KOPT-K1 (cell line): ENCODE measurements at regions not wholly inside any gene's neighbourhood (a gene's known extent, or its start where the extent isn't known, plus 50 kb on each side); places are given as distances from the start of the nearest gene placed in this dataset.

Source experiments
- H3K27ac ChIP-seq: fragments of 200-600 bp; sonication (generic); 2 replicates; pipeline ENCODE4 v1.5.1; 2016; ENCODE audit warnings: antibody characterized with exemption, mild to moderate bottlenecking, low read depth, low read length; ENCODE audit not compliant: poor library complexity, severe bottlenecking
- H3K36me3 ChIP-seq: fragments of 200-600 bp; sonication (generic); 2 replicates; pipeline ENCODE4 v1.5.1; 2017; ENCODE audit warnings: antibody characterized with exemption, mild to moderate bottlenecking, low read length, moderate library complexity; ENCODE audit not compliant: insufficient read depth
- H3K9me3 ChIP-seq: fragments of 200-600 bp; sonication (generic); 2 replicates; pipeline ENCODE4 v1.5.1; 2017; ENCODE audit warnings: antibody characterized with exemption, low read length, mild to moderate bottlenecking; ENCODE audit not compliant: insufficient read depth, poor library complexity, severe bottlenecking

DNA sequence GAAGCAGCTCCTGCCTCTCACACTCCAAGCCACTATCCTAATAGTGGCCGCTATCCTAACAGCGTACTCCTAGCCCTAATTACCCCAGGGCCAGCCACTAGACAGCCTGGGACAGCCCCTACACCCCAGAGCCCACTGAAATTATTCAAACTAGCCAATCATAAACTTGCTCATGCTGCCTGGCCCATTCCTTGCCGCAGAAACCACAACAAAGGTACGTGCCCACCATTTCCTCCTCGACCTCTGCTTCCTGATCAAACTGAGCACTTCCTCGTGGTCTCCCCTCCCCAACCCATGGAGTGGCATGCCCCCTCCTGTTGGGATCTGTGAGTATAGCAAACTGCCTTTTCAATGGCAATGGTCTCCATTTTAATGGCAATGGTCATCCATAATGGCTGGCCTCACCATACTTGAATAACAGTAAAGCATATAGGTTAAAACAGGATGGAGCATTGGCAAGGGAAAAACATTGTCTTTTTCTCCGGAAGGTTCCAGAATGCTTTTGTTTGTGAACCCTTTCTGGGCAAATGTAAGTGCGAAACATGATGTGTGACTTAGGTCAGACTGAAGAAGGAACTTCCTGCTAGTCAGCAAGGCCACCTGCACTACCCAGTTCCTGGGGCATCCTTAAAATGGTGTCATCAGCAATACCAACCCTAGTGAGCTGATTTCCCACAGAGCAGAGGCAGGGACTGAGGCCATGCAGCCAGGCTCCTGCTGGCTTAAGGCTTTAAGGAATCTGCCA is 107.1 kb upstream of the ATP6AP2 start:
- Histone ChIP-seq H3K9me3 (no peaks in the 10 kb centered on the region), H3K27ac (no peak overlapping the region), H3K36me3 (no peaks in the 10 kb centered on the region)

- H3K27ac ChIP-seq, result peak overlapping the region; percentile 14
- H3K9me3 ChIP-seq, result no peaks in the 10 kb centered on the region
- no peaks in the 10 kb centered on the region for H3K36me3 ChIP-seq
These were observed 108.7 kb upstream of the ATP6AP2 start for GRCh38 chrX:40471965-40472648.

- Histone ChIP-seq H3K9me3 (no peaks in the 10 kb centered on the region), H3K27ac (no peak overlapping the region), H3K36me3 (no peaks in the 10 kb centered on the region)
These were observed 109.8 kb upstream of the ATP6AP2 start for GRCh38 chrX:40470830-40471429.

DNA sequence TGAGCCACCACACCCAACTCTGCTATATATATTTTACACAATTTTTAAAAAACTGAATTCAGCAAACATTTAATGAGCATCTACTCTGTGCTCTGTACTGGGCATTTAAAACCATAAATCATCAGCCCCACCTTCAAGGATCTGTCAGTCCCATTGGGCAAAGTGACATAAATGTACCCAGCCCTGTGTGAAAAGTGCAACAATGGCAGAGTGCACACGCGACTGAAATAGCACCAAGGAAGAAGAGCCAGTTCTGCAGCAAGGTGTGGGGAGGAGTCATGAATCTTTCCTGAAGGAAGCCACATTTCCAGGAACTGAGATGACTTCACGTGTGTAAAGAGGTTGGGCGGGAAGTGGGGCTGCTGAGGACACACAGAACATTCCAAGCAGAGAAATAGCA is 111.5 kb upstream of the ATP6AP2 start:
- Histone ChIP-seq H3K36me3 (no peaks in the 10 kb centered on the region), H3K27ac (no peak overlapping the region), H3K9me3 (no peaks in the 10 kb centered on the region)

GRCh38 chrX:40468033-40468846 is 112.5 kb upstream of the ATP6AP2 start:
- Histone ChIP-seq H3K27ac (no peak overlapping the region), H3K36me3 (no peaks in the 10 kb centered on the region), H3K9me3 (no peaks in the 10 kb centered on the region)

GRCh38 chrX:40467454-40467853 is 113.3 kb upstream of the ATP6AP2 start:
- H3K27ac ChIP-seq, result no peak overlapping the region
- no peaks in the 10 kb centered on the region for H3K36me3 ChIP-seq
- H3K9me3 ChIP-seq, result no peaks in the 10 kb centered on the region

GRCh38 chrX:40465735-40466551 is 114.8 kb upstream of the ATP6AP2 start:
- H3K27ac ChIP-seq, result no peak overlapping the region
- H3K9me3 ChIP-seq, result no peaks in the 10 kb centered on the region
- no peaks in the 10 kb centered on the region for H3K36me3 ChIP-seq

- no peak overlapping the region for H3K27ac ChIP-seq
- no peaks in the 10 kb centered on the region for H3K9me3 ChIP-seq
- H3K36me3 ChIP-seq, result no peaks in the 10 kb centered on the region
These were observed 118.0 kb upstream of the ATP6AP2 start for GRCh38 chrX:40462795-40463194.

DNA sequence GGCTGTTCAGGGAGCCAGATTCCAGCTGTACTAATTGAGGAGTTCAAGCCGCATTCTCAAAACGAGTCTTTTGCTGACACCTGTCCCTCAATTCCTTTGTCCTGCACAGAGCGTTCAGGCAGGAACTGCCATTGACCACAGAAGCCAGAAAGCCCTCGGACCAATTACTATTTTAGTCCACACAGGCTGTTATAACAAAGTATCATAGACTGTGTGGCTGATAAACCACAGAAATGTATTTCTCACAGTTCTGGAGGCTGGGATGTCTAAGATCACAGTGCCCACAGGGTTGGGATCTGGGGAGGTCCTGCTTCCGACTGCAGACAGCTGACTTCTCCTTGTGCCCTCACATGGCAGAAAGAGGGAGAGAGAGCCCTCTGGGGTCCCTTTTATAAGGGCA is 119.8 kb upstream of the ATP6AP2 start:
- H3K9me3 ChIP-seq, result no peaks in the 10 kb centered on the region
- no peak overlapping the region for H3K27ac ChIP-seq
- no peaks in the 10 kb centered on the region for H3K36me3 ChIP-seq

- Histone ChIP-seq H3K36me3 (no peaks in the 10 kb centered on the region), H3K9me3 (no peaks in the 10 kb centered on the region), H3K27ac (no peak overlapping the region)
These were observed 121.1 kb upstream of the ATP6AP2 start for GRCh38 chrX:40459571-40460158.

DNA sequence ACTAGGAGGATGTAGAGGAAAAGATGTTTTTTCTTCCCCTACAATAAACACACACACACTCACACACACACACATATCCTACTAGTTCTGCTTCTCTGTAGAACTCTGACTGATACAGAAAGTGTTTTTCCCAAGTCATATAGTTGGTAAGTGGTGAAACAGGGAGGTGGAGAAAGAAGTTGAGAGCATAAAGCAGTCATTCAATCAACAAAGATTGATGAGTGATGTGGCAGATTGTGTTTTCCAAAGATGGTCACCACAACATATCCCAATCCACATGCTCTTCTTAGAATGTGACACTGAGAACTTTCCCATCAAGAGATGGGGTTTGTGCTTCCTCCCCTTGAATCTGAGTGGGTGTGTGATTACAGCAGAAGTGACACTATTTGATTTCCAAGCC is 123.4 kb upstream of the ATP6AP2 start:
- H3K9me3 ChIP-seq, result no peaks in the 10 kb centered on the region
- no peaks in the 10 kb centered on the region for H3K36me3 ChIP-seq
- no peak overlapping the region for H3K27ac ChIP-seq

- no peaks in the 10 kb centered on the region for H3K9me3 ChIP-seq
- no peak overlapping the region for H3K27ac ChIP-seq
- no peaks in the 10 kb centered on the region for H3K36me3 ChIP-seq
These were observed 128.7 kb upstream of the ATP6AP2 start for GRCh38 chrX:40452031-40452430.

- no peaks in the 10 kb centered on the region for H3K36me3 ChIP-seq
- no peaks in the 10 kb centered on the region for H3K9me3 ChIP-seq
- H3K27ac ChIP-seq, result no peak overlapping the region
These were observed 130.6 kb upstream of the ATP6AP2 start for GRCh38 chrX:40449956-40450706.
